Fibroblast of lung (primary cell): ENCODE measurements at regions not wholly inside any gene's neighbourhood (a gene's known extent, or its start where the extent isn't known, plus 50 kb on each side); places are given as distances from the start of the nearest gene placed in this dataset.

Experiments used
- DNase-seq, 2 donors: peaks; one replicate each; pipeline versions ENCODE4 v3.0.0 to v3.0.0-alpha.2; 2010; ENCODE audit warnings: low read depth in 2 of 2
- H2AFZ ChIP-seq: 2 replicates; pipeline ENCODE4 v1.5.1; 2012; ENCODE audit warnings: low read length, control low read depth, inconsistent platforms
- H3K27ac ChIP-seq: 2 replicates; pipeline ENCODE4 v1.5.1; 2011; ENCODE audit warnings: low read length, control low read depth; ENCODE audit not compliant: insufficient read depth
- H3K27me3 ChIP-seq: 2 replicates; pipeline ENCODE4 v1.5.1; 2011; ENCODE audit warnings: mild to moderate bottlenecking, low read length; ENCODE audit not compliant: control insufficient read depth, insufficient read depth
- H3K36me3 ChIP-seq: 2 replicates; pipeline ENCODE4 v1.5.1; 2011; ENCODE audit warnings: low read length; ENCODE audit not compliant: control insufficient read depth, insufficient read depth
- H3K4me1 ChIP-seq: 2 replicates; pipeline ENCODE4 v1.5.1; 2011; ENCODE audit warnings: low read length; ENCODE audit not compliant: control insufficient read depth, insufficient read depth; ENCODE audit errors: extremely low read depth
- H3K4me2 ChIP-seq: 2 replicates; pipeline ENCODE4 v1.5.1; 2011; ENCODE audit warnings: low read length, control low read depth; ENCODE audit not compliant: insufficient read depth; ENCODE audit errors: extremely low read depth
- H3K4me3 ChIP-seq, 4 experiments: fragments of 200-600 bp in 1 of 4; sonication (generic) in 1 of 4; replicated peaks in 1 of 4; 2 replicates each; pipeline ENCODE4 v1.5.1; 2011 to 2016; ENCODE audit warnings: low read length in 4 of 4, low read depth in 3 of 4, mild to moderate bottlenecking in 3 of 4, control low read depth in 2 of 4, inconsistent platforms in 1 of 4, mixed read lengths in 1 of 4; ENCODE audit not compliant: insufficient read depth in 1 of 4; ENCODE audit errors: control extremely low read depth in 1 of 4
- H3K79me2 ChIP-seq: 2 replicates; pipeline ENCODE4 v1.5.1; 2012; ENCODE audit warnings: mild to moderate bottlenecking, low read length, inconsistent platforms; ENCODE audit not compliant: control insufficient read depth, insufficient read depth
- H3K9ac ChIP-seq: 2 replicates; pipeline ENCODE4 v1.5.1; 2011; ENCODE audit warnings: mild to moderate bottlenecking, low read length, control low read depth; ENCODE audit not compliant: insufficient read depth
- H3K9me3 ChIP-seq: 2 replicates; pipeline ENCODE4 v1.5.1; 2012; ENCODE audit warnings: low read depth, low read length; ENCODE audit not compliant: control insufficient read depth, insufficient read depth
- H4K20me1 ChIP-seq: 2 replicates; pipeline ENCODE4 v1.5.1; 2011; ENCODE audit warnings: low read length; ENCODE audit not compliant: control insufficient read depth, insufficient read depth; ENCODE audit errors: extremely low read depth
- CTCF ChIP-seq, 2 donors: IDR thresholded peaks in 1 of 2; conservative IDR thresholded peaks in 1 of 2; 1 replicate in 1 of 2; 2 replicates in 1 of 2; pipeline ENCODE4 v1.5.1; 2011 to 2012; ENCODE audit warnings: low read length in 2 of 2, control low read depth in 1 of 2, inconsistent platforms in 1 of 2, low read depth in 1 of 2, mild to moderate bottlenecking in 1 of 2
- EZH2 ChIP-seq: IDR thresholded peaks from 2 replicates; pipeline ENCODE4 v1.5.1; 2012; ENCODE audit warnings: low read length, control low read depth, mild to moderate bottlenecking; ENCODE audit errors: missing control alignments

- no peak for DNase-seq
- H3K4me1 ChIP-seq: no peaks in the 10 kb centered on the region
- H3K9ac ChIP-seq: no peak overlapping the region
- H2AFZ ChIP-seq: no peak overlapping the region
- no peaks in the 10 kb centered on the region for H4K20me1 ChIP-seq
- no peaks in the 10 kb centered on the region for H3K36me3 ChIP-seq
- no peaks in the 10 kb centered on the region for H3K79me2 ChIP-seq
- H3K9me3 ChIP-seq: no peaks in the 10 kb centered on the region
- no peaks in the 10 kb centered on the region for H3K27me3 ChIP-seq
- H3K4me3 ChIP-seq: no peak overlapping the region
- H3K4me2 ChIP-seq: no peak overlapping the region
- TF ChIP-seq CTCF (conservative IDR thresholded peaks at IDR 0.05 in 1 of 2, IDR thresholded peaks at IDR 0.05 in 1 of 2; ENCODE audit: low read depth in 1 of 2, low read length in 2 of 2) (no peak), EZH2 (no peak)
- no peak overlapping the region for H3K27ac ChIP-seq
These were observed 63.0 kb upstream of the MGMT start for GRCh38 chr10:129404091-129404490.

GRCh38 chr10:129405389-129405788, 61.7 kb upstream of the MGMT start:
- TF ChIP-seq CTCF (conservative IDR thresholded peaks at IDR 0.05 in 1 of 2, IDR thresholded peaks at IDR 0.05 in 1 of 2; ENCODE audit: low read depth in 1 of 2, low read length in 2 of 2) (no peak), EZH2 (no peak)
- Histone ChIP-seq H3K4me1 (no peaks in the 10 kb centered on the region), H3K27me3 (no peaks in the 10 kb centered on the region), H3K36me3 (no peaks in the 10 kb centered on the region), H3K4me3 (no peak overlapping the region), H4K20me1 (no peaks in the 10 kb centered on the region), H3K9me3 (no peaks in the 10 kb centered on the region), H2AFZ (no peak overlapping the region), H3K9ac (no peak overlapping the region), H3K4me2 (no peak overlapping the region), H3K79me2 (no peaks in the 10 kb centered on the region), H3K27ac (no peak overlapping the region)
- no peak for DNase-seq

- Histone ChIP-seq H3K4me2 (no peak overlapping the region), H4K20me1 (no peaks in the 10 kb centered on the region), H2AFZ (no peak overlapping the region), H3K27me3 (no peaks in the 10 kb centered on the region), H3K36me3 (no peaks in the 10 kb centered on the region), H3K27ac (no peak overlapping the region), H3K9ac (no peak overlapping the region), H3K4me1 (no peaks in the 10 kb centered on the region), H3K9me3 (no peaks in the 10 kb centered on the region), H3K79me2 (no peaks in the 10 kb centered on the region), H3K4me3 (no peak overlapping the region)
- DNase-seq: no peak
- TF ChIP-seq CTCF (conservative IDR thresholded peaks at IDR 0.05 in 1 of 2, IDR thresholded peaks at IDR 0.05 in 1 of 2; ENCODE audit: low read depth in 1 of 2, low read length in 2 of 2) (no peak), EZH2 (no peak)
These were observed 56.2 kb upstream of the MGMT start for GRCh38 chr10:129410688-129411392.
